GM06990 (cell line): ENCODE measurements at regions not wholly inside any gene's neighbourhood (a gene's known extent, or its start where the extent isn't known, plus 50 kb on each side); places are given as distances from the start of the nearest gene placed in this dataset.

Source experiments
- DNase-seq: peaks from one replicate; pipeline ENCODE4 v3.0.0-alpha.2; 2011; ENCODE audit not compliant: insufficient read length; ENCODE audit errors: extremely low read depth
- H3K27me3 ChIP-seq: replicated peaks from 2 replicates; pipeline ENCODE4 v1.6.0; 2011; ENCODE audit warnings: low read length; ENCODE audit not compliant: control insufficient read depth, insufficient read depth
- H3K36me3 ChIP-seq: 2 replicates; pipeline ENCODE4 v1.5.1; 2011; ENCODE audit warnings: low read length; ENCODE audit not compliant: control insufficient read depth, insufficient read depth
- H3K4me3 ChIP-seq: replicated peaks from 2 replicates; pipeline ENCODE4 v1.5.1; 2011; ENCODE audit warnings: low read depth, mild to moderate bottlenecking, control low read depth, low read length
- TF ChIP-seq, protein P1 (sequence below): IDR thresholded peaks from 2 replicates; pipeline ENCODE4 v1.5.1; 2011; ENCODE audit warnings: low read length, control low read depth, mild to moderate bottlenecking, inconsistent platforms; ENCODE audit not compliant: insufficient read depth, poor library complexity, severe bottlenecking

DNA sequence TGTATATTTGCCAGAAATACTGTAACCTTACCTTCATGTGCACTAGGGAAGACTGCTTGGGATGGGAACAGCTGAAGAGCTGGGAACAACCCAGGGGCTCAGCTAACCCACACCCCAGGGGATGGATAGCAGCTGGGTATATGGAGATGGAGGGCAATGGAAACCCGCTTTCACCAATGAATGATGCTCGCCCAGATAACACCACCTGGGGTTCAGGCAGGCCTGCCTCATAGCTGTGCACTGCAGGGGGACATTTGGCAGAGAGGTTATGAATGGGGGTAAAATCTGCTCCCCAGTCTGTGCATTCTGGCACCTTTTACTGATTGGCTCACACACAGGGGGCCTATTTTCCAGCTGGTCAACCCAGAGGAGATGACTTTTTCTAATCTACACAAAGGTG is 170.7 kb downstream of the CHST1 start:
- Histone ChIP-seq H3K27me3 (no peaks in the 10 kb centered on the region; the same call in 1 of the 2 replicates), H3K4me3 (no peak overlapping the region), H3K36me3 (no peaks in the 10 kb centered on the region)
- TF ChIP-seq, protein P1, sequence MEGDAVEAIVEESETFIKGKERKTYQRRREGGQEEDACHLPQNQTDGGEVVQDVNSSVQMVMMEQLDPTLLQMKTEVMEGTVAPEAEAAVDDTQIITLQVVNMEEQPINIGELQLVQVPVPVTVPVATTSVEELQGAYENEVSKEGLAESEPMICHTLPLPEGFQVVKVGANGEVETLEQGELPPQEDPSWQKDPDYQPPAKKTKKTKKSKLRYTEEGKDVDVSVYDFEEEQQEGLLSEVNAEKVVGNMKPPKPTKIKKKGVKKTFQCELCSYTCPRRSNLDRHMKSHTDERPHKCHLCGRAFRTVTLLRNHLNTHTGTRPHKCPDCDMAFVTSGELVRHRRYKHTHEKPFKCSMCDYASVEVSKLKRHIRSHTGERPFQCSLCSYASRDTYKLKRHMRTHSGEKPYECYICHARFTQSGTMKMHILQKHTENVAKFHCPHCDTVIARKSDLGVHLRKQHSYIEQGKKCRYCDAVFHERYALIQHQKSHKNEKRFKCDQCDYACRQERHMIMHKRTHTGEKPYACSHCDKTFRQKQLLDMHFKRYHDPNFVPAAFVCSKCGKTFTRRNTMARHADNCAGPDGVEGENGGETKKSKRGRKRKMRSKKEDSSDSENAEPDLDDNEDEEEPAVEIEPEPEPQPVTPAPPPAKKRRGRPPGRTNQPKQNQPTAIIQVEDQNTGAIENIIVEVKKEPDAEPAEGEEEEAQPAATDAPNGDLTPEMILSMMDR = no peak
- no peak for DNase-seq

DNA sequence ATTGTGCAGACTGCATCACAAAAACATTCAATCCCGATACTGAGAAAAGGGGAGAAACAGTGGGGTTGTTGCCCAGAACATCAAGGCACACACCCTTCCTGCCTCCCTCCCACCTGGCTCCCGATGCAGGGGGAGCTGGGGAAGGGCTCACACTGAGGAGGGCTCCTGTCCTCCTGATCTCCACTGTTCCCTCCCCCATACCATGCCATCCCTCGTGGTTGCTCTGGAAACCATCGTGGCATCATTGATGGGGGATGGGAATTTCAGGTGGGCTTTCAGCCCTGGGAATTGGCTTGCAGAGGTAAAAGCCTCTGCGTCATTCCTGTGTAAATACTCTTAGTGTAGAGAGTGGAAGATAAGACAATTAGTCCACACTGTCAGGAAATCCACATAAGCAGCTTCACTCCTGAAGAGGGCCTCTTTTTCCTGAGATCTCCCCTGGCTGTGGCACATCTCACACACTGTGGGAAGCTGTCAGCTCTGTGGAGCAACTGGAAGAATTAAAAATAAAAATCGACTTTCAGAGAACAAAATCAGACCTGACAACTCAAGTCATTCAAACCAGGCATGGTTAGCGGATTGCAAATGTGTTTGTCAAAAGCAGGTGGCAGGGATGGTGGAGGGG is 176.0 kb downstream of the CHST1 start:
- no peak for DNase-seq
- Histone ChIP-seq H3K27me3 (no peaks in the 10 kb centered on the region), H3K4me3 (no peak overlapping the region), H3K36me3 (no peaks in the 10 kb centered on the region)
- TF ChIP-seq, protein P1 = no peak

- H3K4me3 ChIP-seq = no peak overlapping the region
- H3K27me3 ChIP-seq = no peaks in the 10 kb centered on the region
- TF ChIP-seq, protein P1 = no peak
- DNase-seq = no peak
- H3K36me3 ChIP-seq = no peaks in the 10 kb centered on the region
Measured at GRCh38 chr11:45486461-45486860, 179.0 kb downstream of the CHST1 start.

DNA sequence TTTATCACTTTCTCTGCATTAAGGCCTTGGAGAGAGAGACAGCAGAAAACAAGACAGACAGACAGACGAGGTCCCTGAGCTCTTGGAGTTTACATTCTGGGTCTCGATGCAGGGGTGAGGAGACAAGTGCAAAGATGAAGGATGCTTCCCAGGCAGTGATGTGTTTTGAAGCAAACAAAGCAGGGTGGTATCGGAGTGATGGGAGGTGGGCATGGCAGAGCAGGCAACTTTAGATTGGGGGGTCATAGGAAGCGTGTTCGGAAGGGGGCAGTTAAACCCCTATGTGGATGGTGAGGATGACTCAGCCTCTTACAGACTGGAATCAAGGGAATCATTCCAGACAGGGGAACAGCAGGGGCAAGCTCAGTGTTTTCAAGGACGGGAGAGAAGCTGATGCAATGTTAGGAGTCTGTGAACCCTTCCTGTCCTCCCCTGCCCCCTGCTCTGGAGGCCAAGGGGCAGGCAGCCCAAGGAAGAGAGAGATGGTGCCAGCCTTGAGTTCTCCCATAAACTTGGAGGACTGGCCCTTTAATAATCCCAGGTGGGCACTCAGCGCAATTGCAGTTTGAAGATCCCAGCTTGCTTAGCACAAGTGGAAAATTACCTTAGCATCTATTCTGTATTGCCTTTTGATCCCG is 180.2 kb downstream of the CHST1 start:
- Histone ChIP-seq H3K4me3 (no peak overlapping the region), H3K36me3 (no peaks in the 10 kb centered on the region), H3K27me3 (peaks cover 1% of the 10 kb centered on the region; the same call in 1 of the 2 replicates)
- TF ChIP-seq, protein P1 = no peak
- DNase-seq = no peak

DNA sequence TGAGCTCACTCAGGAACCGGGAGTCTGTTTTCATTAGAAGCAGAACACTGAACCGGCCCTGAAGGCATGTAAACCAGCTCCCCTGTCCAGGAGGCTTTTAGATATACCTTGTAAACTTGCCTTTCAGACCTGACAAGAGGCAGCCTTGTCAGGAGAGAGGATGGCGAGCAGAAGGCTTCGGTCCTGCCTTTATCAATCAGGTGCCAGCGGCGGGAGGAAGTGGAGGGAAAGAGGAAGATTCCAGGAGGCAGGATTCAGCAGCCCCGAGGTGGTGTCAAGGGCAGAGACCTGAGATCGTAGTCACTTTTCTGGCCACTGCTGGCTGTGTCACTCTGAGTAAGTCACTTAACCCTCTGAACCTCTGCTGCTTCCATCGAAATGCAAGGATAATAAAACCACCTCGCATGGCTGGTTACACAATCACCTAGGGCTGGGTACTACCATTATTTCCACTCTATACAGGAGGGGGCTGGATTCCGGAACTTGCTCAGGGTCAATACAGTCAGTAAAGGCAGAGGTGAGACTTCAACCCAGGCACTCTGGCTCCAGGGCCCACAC is 181.0 kb downstream of the CHST1 start:
- Histone ChIP-seq H3K27me3 (peaks cover 1% of the 10 kb centered on the region; the same call in 1 of the 2 replicates), H3K4me3 (no peak overlapping the region), H3K36me3 (no peaks in the 10 kb centered on the region)
- TF ChIP-seq, protein P1 = no peak
- DNase-seq = no peak
